ENCODE measurements at regions not wholly inside any gene's neighbourhood (a gene's known extent, or its start where the extent isn't known, plus 50 kb on each side); places are given as distances from the start of the nearest gene placed in this dataset.

GRCh38 chr13:90979059-90979458 lies 368.4 kb upstream of the MIR17HG start:
- H3K4me3 ChIP-seq = no peak overlapping the region
- 81 to 87% methylated on average over 3 of the region's 3 CpGs for WGBS, 2 donors
- no peaks in the 10 kb centered on the region for H3K4me1 ChIP-seq
- no peak for DNase-seq
- no peak overlapping the region for H3K27ac ChIP-seq
- H3K9me3 ChIP-seq = no peaks in the 10 kb centered on the region
- intact Hi-C loops (cut with DNase I) = no loop called here
- no peaks in the 10 kb centered on the region for H3K27me3 ChIP-seq
- TF ChIP-seq EP300 (IDR thresholded peaks at IDR 0.05) (no peak), POLR2AphosphoS5 (IDR thresholded peaks at IDR 0.05) (no peak), CTCF (IDR thresholded peaks at IDR 0.05) (no peak), POLR2A (IDR thresholded peaks at IDR 0.05) (no peak)
- no peaks in the 10 kb centered on the region for H3K36me3 ChIP-seq

DNA sequence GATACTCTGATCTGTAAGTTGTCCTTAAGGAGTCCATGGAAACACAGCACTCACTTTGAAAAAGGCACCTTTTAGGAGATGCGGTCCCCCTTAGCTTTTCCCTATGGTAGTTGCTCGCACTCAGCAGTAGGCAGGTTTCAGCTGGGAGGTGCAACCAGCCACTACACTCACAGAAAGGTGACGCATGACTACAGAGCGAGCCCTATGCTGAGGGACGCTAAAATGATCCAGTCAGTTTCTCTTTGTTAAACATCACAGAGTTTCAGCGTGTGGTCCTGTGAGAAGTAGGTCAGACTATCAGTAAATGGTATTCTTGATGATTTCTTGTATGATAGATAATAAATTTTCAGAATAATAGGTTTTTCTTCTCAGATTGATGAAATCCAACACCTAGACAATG lies 362.7 kb upstream of the MIR17HG start:
- Histone ChIP-seq H3K36me3 (no peaks in the 10 kb centered on the region), H3K4me1 (no peaks in the 10 kb centered on the region), H3K27ac (no peak overlapping the region), H3K9me3 (no peaks in the 10 kb centered on the region), H3K27me3 (no peaks in the 10 kb centered on the region), H3K4me3 (no peak overlapping the region)
- WGBS, 2 donors = 90 to 91% methylated on average over 6 of the region's 6 CpGs
- TF ChIP-seq EP300 (IDR thresholded peaks at IDR 0.05) (no peak), POLR2AphosphoS5 (IDR thresholded peaks at IDR 0.05) (no peak), POLR2A (IDR thresholded peaks at IDR 0.05) (no peak), CTCF (IDR thresholded peaks at IDR 0.05) (no peak)
- intact Hi-C loops (cut with DNase I) = no loop called here
- DNase-seq = no peak

DNA sequence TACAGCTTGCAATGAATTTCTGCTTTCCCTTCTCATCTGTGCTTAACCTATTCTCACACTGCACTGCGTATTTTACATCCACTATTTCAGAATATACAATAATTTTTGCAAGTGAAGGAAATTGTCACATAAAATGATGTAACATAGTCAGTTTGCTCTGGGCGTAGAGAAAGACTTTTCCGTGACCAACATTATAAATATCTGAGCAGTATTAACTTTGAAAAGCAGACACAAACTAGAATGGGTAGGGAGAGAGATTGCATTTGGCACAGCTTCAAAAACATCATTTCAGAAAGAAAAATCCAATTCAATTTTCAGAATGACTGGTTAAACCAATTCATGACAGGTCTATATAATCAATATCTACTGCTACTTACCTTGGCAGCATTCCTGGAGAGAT lies 352.5 kb upstream of the MIR17HG start:
- no peaks in the 10 kb centered on the region for H3K27me3 ChIP-seq
- 86 to 89% methylated on average over 3 of the region's 3 CpGs for WGBS, 2 donors
- H3K4me3 ChIP-seq = no peak overlapping the region
- intact Hi-C loops (cut with DNase I) = no loop called here
- DNase-seq = no peak
- no peaks in the 10 kb centered on the region for H3K36me3 ChIP-seq
- TF ChIP-seq POLR2AphosphoS5 (IDR thresholded peaks at IDR 0.05) (no peak), POLR2A (IDR thresholded peaks at IDR 0.05) (no peak), CTCF (IDR thresholded peaks at IDR 0.05) (no peak)
- H3K4me1 ChIP-seq = no peaks in the 10 kb centered on the region
- no peaks in the 10 kb centered on the region for H3K9me3 ChIP-seq
- H3K27ac ChIP-seq = no peak overlapping the region

DNA sequence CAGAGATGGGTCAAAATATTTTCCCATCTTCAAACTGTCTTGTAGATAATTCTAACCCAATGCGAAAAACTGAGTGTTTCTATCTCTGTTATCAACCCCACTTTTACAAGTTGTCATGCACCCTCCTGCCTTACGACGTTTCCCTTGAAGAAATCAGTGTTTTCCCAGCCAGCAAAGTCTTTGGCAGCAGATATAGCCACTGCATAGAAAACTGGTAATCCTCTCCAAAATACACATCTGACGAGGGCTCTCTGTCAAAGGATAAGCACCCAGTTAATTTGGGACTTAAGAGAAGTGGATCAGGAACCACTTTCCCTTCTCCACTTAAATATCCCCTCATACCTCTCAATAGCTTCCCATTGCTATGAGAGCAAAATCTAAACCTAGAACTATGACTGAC lies 351.9 kb upstream of the MIR17HG start:
- TF ChIP-seq CTCF (IDR thresholded peaks at IDR 0.05) (no peak), POLR2A (IDR thresholded peaks at IDR 0.05) (no peak), POLR2AphosphoS5 (IDR thresholded peaks at IDR 0.05) (no peak), EP300 (IDR thresholded peaks at IDR 0.05) (no peak)
- no peaks in the 10 kb centered on the region for H3K36me3 ChIP-seq
- intact Hi-C loops (cut with DNase I) = no loop called here
- WGBS, 2 donors = 71 to 76% methylated on average over 4 of the region's 4 CpGs
- H3K9me3 ChIP-seq = no peaks in the 10 kb centered on the region
- no peak overlapping the region for H3K27ac ChIP-seq
- DNase-seq = no peak
- no peaks in the 10 kb centered on the region for H3K27me3 ChIP-seq
- no peaks in the 10 kb centered on the region for H3K4me1 ChIP-seq
- H3K4me3 ChIP-seq = no peak overlapping the region

GRCh38 chr13:90997951-90998350 lies 349.5 kb upstream of the MIR17HG start:
- intact Hi-C loops (cut with DNase I) = no loop called here
- Histone ChIP-seq H3K4me1 (no peaks in the 10 kb centered on the region), H3K27me3 (no peaks in the 10 kb centered on the region), H3K4me3 (no peak overlapping the region), H3K9me3 (no peaks in the 10 kb centered on the region), H3K27ac (no peak overlapping the region), H3K36me3 (no peaks in the 10 kb centered on the region)
- no peak for DNase-seq
- WGBS, 2 donors = 83% methylated on average over 1 of the region's 1 CpG
- TF ChIP-seq POLR2A (IDR thresholded peaks at IDR 0.05) (no peak), CTCF (IDR thresholded peaks at IDR 0.05) (no peak), EP300 (IDR thresholded peaks at IDR 0.05) (no peak), POLR2AphosphoS5 (IDR thresholded peaks at IDR 0.05) (no peak)

All from sigmoid colon (tissue), 6 donors.